GM23248 (cell line): ENCODE measurements at regions not wholly inside any gene's neighbourhood (a gene's known extent, or its start where the extent isn't known, plus 50 kb on each side); places are given as distances from the start of the nearest gene placed in this dataset.

Experiments
- DNase-seq: peaks from one replicate; pipeline ENCODE4 v3.0.0-alpha.2; 2015
- H2AFZ ChIP-seq: fragments of 200-600 bp; sonication (generic); 2 replicates; pipeline ENCODE4 v1.6.1; 2016; ENCODE audit warnings: antibody characterized with exemption
- H3F3A ChIP-seq: fragments of 200-600 bp; sonication (generic); 2 replicates; pipeline ENCODE4 v1.6.1; 2016; ENCODE audit warnings: mild to moderate bottlenecking, antibody characterized with exemption, mixed run types; ENCODE audit not compliant: insufficient read depth
- H3K27ac ChIP-seq: fragments of 200-600 bp; sonication (generic); 2 replicates; pipeline ENCODE4 v1.5.1; 2016; ENCODE audit warnings: mild to moderate bottlenecking
- H3K27me3 ChIP-seq: fragments of 200-600 bp; sonication (generic); replicated peaks from 2 replicates; pipeline ENCODE4 v1.6.1; 2016; ENCODE audit warnings: mild to moderate bottlenecking; ENCODE audit not compliant: insufficient read depth
- H3K36me3 ChIP-seq: fragments of 200-600 bp; sonication (generic); 2 replicates; pipeline ENCODE4 v1.6.1; 2016; ENCODE audit warnings: low read depth, mild to moderate bottlenecking
- H3K4me1 ChIP-seq: fragments of 200-600 bp; sonication (generic); 2 replicates; pipeline ENCODE4 v1.6.1; 2016; ENCODE audit warnings: mild to moderate bottlenecking; ENCODE audit not compliant: insufficient read depth
- H3K4me2 ChIP-seq: fragments of 200-600 bp; sonication (generic); one replicate; pipeline ENCODE4 v1.6.1; 2016; ENCODE audit warnings: mild to moderate bottlenecking; ENCODE audit not compliant: unreplicated experiment
- H3K4me3 ChIP-seq: fragments of 200-600 bp; sonication (generic); 2 replicates; pipeline ENCODE4 v1.5.1; 2016; ENCODE audit warnings: mild to moderate bottlenecking
- H3K79me2 ChIP-seq: fragments of 200-600 bp; sonication (generic); 2 replicates; pipeline ENCODE4 v1.6.1; 2016; ENCODE audit warnings: mild to moderate bottlenecking; ENCODE audit not compliant: insufficient read depth
- H3K9ac ChIP-seq: fragments of 200-600 bp; sonication (generic); 2 replicates; pipeline ENCODE4 v1.6.1; 2016; ENCODE audit warnings: mild to moderate bottlenecking
- H3K9me2 ChIP-seq: fragments of 200-600 bp; sonication (generic); 2 replicates; pipeline ENCODE4 v1.6.1; 2016; ENCODE audit warnings: mixed run types, mild to moderate bottlenecking, moderate library complexity; ENCODE audit not compliant: insufficient read depth
- H3K9me3 ChIP-seq: fragments of 200-600 bp; sonication (generic); one replicate; pipeline ENCODE4 v1.6.1; 2017; ENCODE audit warnings: low read depth
- H4K20me1 ChIP-seq: fragments of 200-600 bp; sonication (generic); 2 replicates; pipeline ENCODE4 v1.6.0; 2016; ENCODE audit not compliant: insufficient read depth
- EZH2 ChIP-seq: fragments of 200-600 bp; sonication (generic); IDR thresholded peaks from 2 replicates; pipeline ENCODE4 v1.6.1; 2018; ENCODE audit warnings: antibody characterized with exemption, mild to moderate bottlenecking; ENCODE audit not compliant: insufficient read depth, poor library complexity, severe bottlenecking
- EZH2phosphoT487 ChIP-seq: fragments of 200-600 bp; sonication (generic); IDR thresholded peaks from 2 replicates; pipeline ENCODE4 v1.6.1; 2018; ENCODE audit warnings: antibody characterized with exemption, moderate library complexity, mild to moderate bottlenecking, low read depth; ENCODE audit not compliant: insufficient read depth
- WGBS, 2 experiments: methylation state at CpG; one replicate each; pipeline ENCODE4 v1.1.6; 2015 to 2017; ENCODE audit warnings: low lambda C conversion rate in 2 of 2, low coverage in 1 of 2; ENCODE audit errors: missing lambda C conversion rate in 2 of 2; 5-methylcytosine and 5-hydroxymethylcytosine counted together
- in situ Hi-C: fragments of 300-500 bp; cut with MboI; formaldehyde crosslinking; loops from 2 replicates; pipeline ENCODE4 v1.15.0; 2020

DNA sequence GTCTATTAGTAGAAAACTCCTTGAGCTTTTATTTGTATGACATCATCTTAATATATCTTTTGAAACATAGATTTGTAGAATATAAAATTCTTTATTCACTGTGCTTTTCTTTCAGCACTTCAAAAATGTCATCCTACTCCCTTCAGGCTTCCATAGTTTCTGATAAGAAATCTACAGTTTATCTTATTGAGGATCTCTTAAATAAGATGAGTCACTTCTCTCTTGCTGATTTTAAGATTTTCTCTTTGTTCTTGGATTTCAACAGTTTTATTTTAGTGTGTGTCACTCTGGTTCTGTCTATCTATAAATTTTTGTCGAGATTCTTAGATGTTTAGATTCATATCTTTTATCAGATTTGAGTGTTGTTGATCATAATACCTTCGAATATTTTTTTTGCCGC, 566.1 kb upstream of the CHORDC1 start:
- no peaks in the 10 kb centered on the region for H3K36me3 ChIP-seq
- H4K20me1 ChIP-seq: no peaks in the 10 kb centered on the region
- no peaks in the 10 kb centered on the region for H3K27me3 ChIP-seq
- no peaks in the 10 kb centered on the region for H3K4me1 ChIP-seq
- no peak for TF ChIP-seq EZH2
- TF ChIP-seq EZH2phosphoT487: no peak
- H3K9me3 ChIP-seq: peaks cover 2% of the 10 kb centered on the region
- no peak overlapping the region for H3K4me3 ChIP-seq
- no peaks in the 10 kb centered on the region for H3K79me2 ChIP-seq
- no peak overlapping the region for H2AFZ ChIP-seq
- no peaks in the 10 kb centered on the region for H3K9me2 ChIP-seq
- in situ Hi-C loops: no loop called here
- no peak overlapping the region for H3K27ac ChIP-seq
- DNase-seq: no peak
- WGBS, 2 experiments: 36 to 39% methylated on average over 3 of the region's 3 CpGs
- H3K4me2 ChIP-seq: no peak overlapping the region
- H3F3A ChIP-seq: no peaks in the 10 kb centered on the region
- no peak overlapping the region for H3K9ac ChIP-seq

GRCh38 chr11:90784241-90784814, 561.5 kb upstream of the CHORDC1 start:
- no peak overlapping the region for H2AFZ ChIP-seq
- no peaks in the 10 kb centered on the region for H3K27me3 ChIP-seq
- DNase-seq: no peak
- no peak overlapping the region for H3K4me3 ChIP-seq
- no peak overlapping the region for H3K9ac ChIP-seq
- no peaks in the 10 kb centered on the region for H3K79me2 ChIP-seq
- no peaks in the 10 kb centered on the region for H3K36me3 ChIP-seq
- no peak overlapping the region for H3K27ac ChIP-seq
- no peaks in the 10 kb centered on the region for H4K20me1 ChIP-seq
- no peaks in the 10 kb centered on the region for H3K9me2 ChIP-seq
- in situ Hi-C loops: no loop called here
- H3K4me1 ChIP-seq: no peaks in the 10 kb centered on the region
- TF ChIP-seq EZH2: no peak
- TF ChIP-seq EZH2phosphoT487: no peak
- H3F3A ChIP-seq: no peaks in the 10 kb centered on the region
- 16 to 17% methylated on average over 2 of the region's 2 CpGs for WGBS, 2 experiments
- H3K9me3 ChIP-seq: peaks cover 2% of the 10 kb centered on the region
- H3K4me2 ChIP-seq: no peak overlapping the region

GRCh38 chr11:90783111-90783510, 560.3 kb upstream of the CHORDC1 start:
- Histone ChIP-seq H3K79me2 (no peaks in the 10 kb centered on the region), H3K9me3 (peaks cover 2% of the 10 kb centered on the region), H3K36me3 (no peaks in the 10 kb centered on the region), H3K27me3 (no peaks in the 10 kb centered on the region), H3K4me1 (no peaks in the 10 kb centered on the region), H3K9ac (no peak overlapping the region), H3K4me3 (no peak overlapping the region), H3K4me2 (no peak overlapping the region), H3K9me2 (no peaks in the 10 kb centered on the region), H3K27ac (no peak overlapping the region), H4K20me1 (no peaks in the 10 kb centered on the region), H3F3A (no peaks in the 10 kb centered on the region), H2AFZ (no peak overlapping the region)
- no peak for DNase-seq
- 2 to 3% methylated on average over 3 of the region's 3 CpGs for WGBS, 2 experiments
- in situ Hi-C loops: no loop called here
- no peak for TF ChIP-seq EZH2phosphoT487
- no peak for TF ChIP-seq EZH2

GRCh38 chr11:90779098-90779497, 556.2 kb upstream of the CHORDC1 start:
- no peak overlapping the region for H2AFZ ChIP-seq
- H3K27me3 ChIP-seq: no peaks in the 10 kb centered on the region
- no peak for TF ChIP-seq EZH2
- no peak for TF ChIP-seq EZH2phosphoT487
- no peak overlapping the region for H3K4me3 ChIP-seq
- no peak overlapping the region for H3K4me2 ChIP-seq
- no peaks in the 10 kb centered on the region for H3K36me3 ChIP-seq
- no peak for DNase-seq
- H3K9ac ChIP-seq: no peak overlapping the region
- H3K9me2 ChIP-seq: no peaks in the 10 kb centered on the region
- no peaks in the 10 kb centered on the region for H4K20me1 ChIP-seq
- H3K4me1 ChIP-seq: no peaks in the 10 kb centered on the region
- in situ Hi-C loops: no loop called here
- H3F3A ChIP-seq: no peaks in the 10 kb centered on the region
- no peaks in the 10 kb centered on the region for H3K79me2 ChIP-seq
- no peaks in the 10 kb centered on the region for H3K9me3 ChIP-seq
- H3K27ac ChIP-seq: no peak overlapping the region

GRCh38 chr11:90775567-90776165, 552.8 kb upstream of the CHORDC1 start:
- no peak overlapping the region for H3K4me2 ChIP-seq
- no peaks in the 10 kb centered on the region for H4K20me1 ChIP-seq
- no peaks in the 10 kb centered on the region for H3K9me3 ChIP-seq
- no peak overlapping the region for H3K9ac ChIP-seq
- no peaks in the 10 kb centered on the region for H3K79me2 ChIP-seq
- DNase-seq: no peak
- no peak for TF ChIP-seq EZH2
- TF ChIP-seq EZH2phosphoT487: no peak
- in situ Hi-C loops: no loop called here
- 20 to 23% methylated on average over 6 of the region's 6 CpGs for whole genome bisulfite sequencing, 2 experiments
- H3K27me3 ChIP-seq: no peaks in the 10 kb centered on the region
- H3K4me3 ChIP-seq: no peak overlapping the region
- no peak overlapping the region for H3K27ac ChIP-seq
- no peaks in the 10 kb centered on the region for H3K4me1 ChIP-seq
- no peak overlapping the region for H2AFZ ChIP-seq
- H3K9me2 ChIP-seq: no peaks in the 10 kb centered on the region
- H3K36me3 ChIP-seq: no peaks in the 10 kb centered on the region
- H3F3A ChIP-seq: no peaks in the 10 kb centered on the region
